B cell (primary cell): ENCODE measurements at regions not wholly inside any gene's neighbourhood (a gene's known extent, or its start where the extent isn't known, plus 50 kb on each side); places are given as distances from the start of the nearest gene placed in this dataset.

ENCODE experiments used
- ATAC-seq: fragments of 200-7000 bp; cut with Tn5 transposase; one replicate; pipeline ENCODE4 v1.10.0; 2021; ENCODE audit warnings: low read depth, mild to moderate bottlenecking, moderate number of reproducible peaks, moderate library complexity
- CTCF ChIA-PET: fragments of 350-600 bp; sonication (Branson Sonifier 250); formaldehyde crosslinking; loops from one replicate; lab custom pipeline; 2021; ENCODE audit warnings: antibody characterized with exemption, inconsistent platforms; lab: Charles Lee
- POLR2A ChIA-PET: fragments of 350-600 bp; sonication (Branson Sonifier 250); formaldehyde crosslinking; loops from one replicate; lab custom pipeline; 2021; ENCODE audit warnings: antibody characterized with exemption; lab: Charles Lee
- DNase-seq: peaks from one replicate; pipeline ENCODE4 v3.0.0; 2013
- H2AFZ ChIP-seq: 2 replicates; pipeline ENCODE4 v1.6.1; 2012; ENCODE audit warnings: mild to moderate bottlenecking, low read depth, low read length; ENCODE audit not compliant: insufficient read depth, poor library complexity, severe bottlenecking
- H3K27ac ChIP-seq, 2 donors: 1 replicate in 1 of 2; 2 replicates in 1 of 2; pipeline ENCODE4 v1.5.1; 2012 to 2013; ENCODE audit warnings: low read length in 2 of 2, mild to moderate bottlenecking in 2 of 2, moderate library complexity in 1 of 2
- H3K27me3 ChIP-seq, 4 experiments: fragments of 200-600 bp in 1 of 4; sonication (generic) in 1 of 4; replicated peaks in 1 of 4; 1 replicate in 2 of 4; 2 replicates in 2 of 4; pipeline versions ENCODE4 v1.6.1 to v1.7.0; 2013 to 2016; ENCODE audit warnings: low read length in 3 of 4, mild to moderate bottlenecking in 2 of 4, mixed read lengths in 1 of 4, moderate library complexity in 1 of 4; ENCODE audit not compliant: insufficient read depth in 4 of 4, control insufficient read depth in 3 of 4; ENCODE audit errors: control extremely low read depth in 1 of 4
- H3K36me3 ChIP-seq, 2 experiments: replicated peaks in 1 of 2; 1 replicate in 1 of 2; 2 replicates in 1 of 2; pipeline versions ENCODE4 v1.6.1 to v1.7.1; 2013; ENCODE audit warnings: low read length in 1 of 2; ENCODE audit not compliant: insufficient read depth in 2 of 2, control insufficient read depth in 1 of 2; ENCODE audit errors: control extremely low read depth in 1 of 2, extremely low read depth in 1 of 2
- H3K4me1 ChIP-seq, 2 donors: fragments of 200-600 bp in 1 of 2; sonication (generic) in 1 of 2; 1 replicate in 1 of 2; 2 replicates in 1 of 2; pipeline versions ENCODE4 v1.5.1 to v1.6.1; 2013 to 2017; ENCODE audit warnings: low read length in 2 of 2; ENCODE audit not compliant: control insufficient read depth in 2 of 2, insufficient read depth in 2 of 2
- H3K4me2 ChIP-seq: replicated peaks from 2 replicates; pipeline ENCODE3; 2012; ENCODE audit warnings: mild to moderate bottlenecking, low read depth, low read length; ENCODE audit not compliant: poor library complexity, severe bottlenecking
- H3K4me3 ChIP-seq, 5 experiments: fragments of 200-600 bp in 1 of 5; sonication (generic) in 1 of 5; 1 replicate in 3 of 5; 2 replicates in 2 of 5; pipeline versions ENCODE4 v1.5.1 to v1.7.0; 2011 to 2016; ENCODE audit warnings: low read length in 4 of 5, mild to moderate bottlenecking in 4 of 5, low read depth in 2 of 5, control low read depth in 1 of 5, moderate library complexity in 1 of 5; ENCODE audit not compliant: insufficient read depth in 1 of 5; ENCODE audit errors: control extremely low read depth in 1 of 5, extremely low read depth in 1 of 5
- H3K79me2 ChIP-seq: fragments of 200-600 bp; sonication (generic); one replicate; pipeline ENCODE4 v1.6.0; 2016; ENCODE audit warnings: low read length; ENCODE audit not compliant: control insufficient read depth, insufficient read depth
- H3K9ac ChIP-seq: fragments of 200-600 bp; sonication (generic); 2 replicates; pipeline ENCODE4 v1.6.1; 2017; ENCODE audit warnings: mild to moderate bottlenecking, low read length, moderate library complexity
- H3K9me3 ChIP-seq, 3 donors: one replicate each; pipeline versions ENCODE4 v1.6.1 to v1.7.1; 2013; ENCODE audit warnings: low read length in 2 of 3; ENCODE audit not compliant: control insufficient read depth in 2 of 3, insufficient read depth in 1 of 3; ENCODE audit errors: control extremely low read depth in 1 of 3
- H4K20me1 ChIP-seq: 2 replicates; pipeline ENCODE4 v1.6.0; 2012; ENCODE audit warnings: mild to moderate bottlenecking, low read length; ENCODE audit not compliant: insufficient read depth, control insufficient read depth, poor library complexity, severe bottlenecking
- H3K27ac Mint-ChIP-seq: one replicate; pipeline ENCODE4 v1.8.0; 2021; ENCODE audit warnings: mixed read lengths
- H3K27me3 Mint-ChIP-seq: one replicate; pipeline ENCODE4 v1.8.0; 2021; ENCODE audit warnings: mixed read lengths
- H3K4me1 Mint-ChIP-seq: one replicate; pipeline ENCODE4 v1.8.0; 2021; ENCODE audit warnings: mixed read lengths
- H3K4me3 Mint-ChIP-seq: one replicate; pipeline ENCODE4 v1.8.0; 2021; ENCODE audit warnings: mixed read lengths
- H3K9me3 Mint-ChIP-seq: one replicate; pipeline ENCODE4 v1.8.0; 2022; ENCODE audit warnings: mixed read lengths; ENCODE audit not compliant: insufficient read depth
- EZH2 ChIP-seq: IDR thresholded peaks from 2 replicates; pipeline ENCODE4 v1.6.1; 2012; ENCODE audit warnings: borderline replicate concordance, low read depth, mild to moderate bottlenecking, moderate library complexity, low read length; ENCODE audit not compliant: insufficient read depth, poor library complexity, severe bottlenecking
- WGBS: methylation state at CpG from one replicate; pipeline ENCODE4 v1.1.5; 2013; ENCODE audit warnings: missing lambda C conversion rate; ENCODE audit not compliant: insufficient coverage; 5-methylcytosine and 5-hydroxymethylcytosine counted together
- intact Hi-C: fragments of 100-400 bp; cut with micrococcal nuclease; formaldehyde crosslinking; loops from one replicate; pipeline ENCODE4 v1.10.0; 2022
- TF ChIP-seq, protein P1 (sequence below): fragments of 200-600 bp; IDR thresholded peaks from one replicate; pipeline ENCODE4 v1.8.0; 2022; ENCODE audit warnings: antibody characterized with exemption, mild to moderate bottlenecking

DNA sequence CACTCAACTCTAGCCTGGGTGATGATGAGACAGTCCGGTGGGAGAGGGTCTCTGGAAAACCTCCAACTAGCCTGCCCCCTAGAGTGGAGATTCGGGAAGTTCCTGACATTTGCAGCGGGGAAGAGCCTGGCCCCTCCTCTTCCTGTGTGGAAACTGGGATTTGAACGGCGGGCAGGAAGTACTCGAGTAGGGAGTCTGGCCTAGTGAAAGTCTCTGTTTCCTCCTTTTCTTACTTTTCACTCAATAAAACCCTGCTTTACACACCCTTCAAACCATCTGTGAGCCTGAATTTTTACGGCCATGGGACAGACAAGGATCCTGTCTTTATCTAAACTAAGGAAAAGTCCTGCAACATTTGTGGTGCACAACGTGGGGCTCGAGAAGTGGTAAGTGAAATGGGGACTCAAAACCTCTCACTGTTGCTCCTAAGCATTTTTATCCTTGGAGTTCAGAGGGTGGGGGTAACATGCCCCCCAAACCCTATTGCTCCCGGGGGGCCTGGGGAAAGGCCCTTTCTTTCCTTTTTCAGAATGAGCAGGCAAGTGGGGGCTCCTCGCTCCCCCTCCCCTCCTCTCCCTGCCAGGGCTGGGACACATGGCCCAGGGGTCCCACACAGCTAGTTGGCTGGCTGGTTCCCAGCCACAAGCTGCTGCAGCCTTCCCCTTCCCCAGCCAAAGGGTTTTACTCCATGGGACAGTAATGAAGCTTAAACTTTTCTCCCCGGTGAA is 224.7 kb upstream of the GBE1 start:
- ATAC-seq: no peak
- Mint-ChIP-seq H3K27me3 (no peaks in the 10 kb centered on the region), H3K4me3 (no peak overlapping the region), H3K4me1 (no peaks in the 10 kb centered on the region), H3K9me3 (no peaks in the 10 kb centered on the region), H3K27ac (no peak overlapping the region)
- Histone ChIP-seq H2AFZ (no peak overlapping the region), H3K27me3 (no peaks in the 10 kb centered on the region), H3K4me1 (no peaks in the 10 kb centered on the region), H3K4me3 (no peak overlapping the region), H3K4me2 (no peak overlapping the region), H3K36me3 (no peaks in the 10 kb centered on the region), H3K79me2 (no peaks in the 10 kb centered on the region), H4K20me1 (no peaks in the 10 kb centered on the region), H3K9ac (no peak overlapping the region), H3K27ac (no peak overlapping the region), H3K9me3 (no peaks in the 10 kb centered on the region)
- TF ChIP-seq, protein P1, sequence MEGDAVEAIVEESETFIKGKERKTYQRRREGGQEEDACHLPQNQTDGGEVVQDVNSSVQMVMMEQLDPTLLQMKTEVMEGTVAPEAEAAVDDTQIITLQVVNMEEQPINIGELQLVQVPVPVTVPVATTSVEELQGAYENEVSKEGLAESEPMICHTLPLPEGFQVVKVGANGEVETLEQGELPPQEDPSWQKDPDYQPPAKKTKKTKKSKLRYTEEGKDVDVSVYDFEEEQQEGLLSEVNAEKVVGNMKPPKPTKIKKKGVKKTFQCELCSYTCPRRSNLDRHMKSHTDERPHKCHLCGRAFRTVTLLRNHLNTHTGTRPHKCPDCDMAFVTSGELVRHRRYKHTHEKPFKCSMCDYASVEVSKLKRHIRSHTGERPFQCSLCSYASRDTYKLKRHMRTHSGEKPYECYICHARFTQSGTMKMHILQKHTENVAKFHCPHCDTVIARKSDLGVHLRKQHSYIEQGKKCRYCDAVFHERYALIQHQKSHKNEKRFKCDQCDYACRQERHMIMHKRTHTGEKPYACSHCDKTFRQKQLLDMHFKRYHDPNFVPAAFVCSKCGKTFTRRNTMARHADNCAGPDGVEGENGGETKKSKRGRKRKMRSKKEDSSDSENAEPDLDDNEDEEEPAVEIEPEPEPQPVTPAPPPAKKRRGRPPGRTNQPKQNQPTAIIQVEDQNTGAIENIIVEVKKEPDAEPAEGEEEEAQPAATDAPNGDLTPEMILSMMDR: no peak
- TF ChIP-seq EZH2: no peak
- CTCF ChIA-PET: no interaction called here
- no peak for DNase-seq
- intact Hi-C loops: no loop called here
- POLR2A ChIA-PET: no interaction called here
- WGBS: 60% methylated on average over 1 of the region's 12 CpGs

DNA sequence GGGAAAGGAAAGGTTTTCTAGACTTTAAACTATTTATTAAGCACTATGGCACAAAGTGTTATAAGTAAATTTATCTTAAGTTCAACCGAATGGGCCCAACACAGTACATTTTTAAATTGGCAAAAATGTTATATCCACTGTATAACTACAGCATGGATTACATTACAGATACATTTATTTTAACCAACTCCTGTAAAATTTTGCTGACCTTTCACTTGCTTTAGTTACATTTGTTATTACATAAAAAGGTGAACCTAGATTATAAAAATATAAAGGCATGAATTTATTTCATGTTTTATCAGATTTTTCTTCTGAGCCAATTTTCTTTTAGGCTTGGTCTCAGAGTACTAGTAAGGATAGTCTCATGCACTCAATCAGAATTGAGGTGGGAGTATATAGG is 221.9 kb upstream of the GBE1 start:
- CTCF ChIA-PET: no interaction called here
- Histone ChIP-seq H3K9ac (no peak overlapping the region), H3K4me2 (no peak overlapping the region), H2AFZ (no peak overlapping the region), H3K27me3 (no peaks in the 10 kb centered on the region), H3K27ac (no peak overlapping the region), H3K79me2 (no peaks in the 10 kb centered on the region), H3K36me3 (no peaks in the 10 kb centered on the region), H4K20me1 (no peaks in the 10 kb centered on the region), H3K4me1 (no peaks in the 10 kb centered on the region), H3K9me3 (no peaks in the 10 kb centered on the region), H3K4me3 (no peak overlapping the region)
- no peaks in the 10 kb centered on the region for H3K9me3 Mint-ChIP-seq
- no peaks in the 10 kb centered on the region for H3K27me3 Mint-ChIP-seq
- H3K27ac Mint-ChIP-seq: no peak overlapping the region
- DNase-seq: no peak
- intact Hi-C loops: no loop called here
- no CpG with 5 or more reads among the region's 1 CpG for WGBS
- no peaks in the 10 kb centered on the region for H3K4me1 Mint-ChIP-seq
- POLR2A ChIA-PET: no interaction called here
- H3K4me3 Mint-ChIP-seq: no peak overlapping the region
- ATAC-seq: no peak
- TF ChIP-seq EZH2: no peak
- TF ChIP-seq, protein P1: no peak
